Panc1 (cell line): ENCODE measurements at regions not wholly inside any gene's neighbourhood (a gene's known extent, or its start where the extent isn't known, plus 50 kb on each side); places are given as distances from the start of the nearest gene placed in this dataset.

ENCODE experiments used
- ATAC-seq: fragments of 200-7000 bp; cut with Tn5 transposase; 2 replicates; pipeline ENCODE4 v1.9.1; 2020; ENCODE audit warnings: mild to moderate bottlenecking, moderate library complexity
- BruUV-seq: library from RNA; stranded (reverse); fragments of 400-500 nt; replicated peaks from 2 replicates; lab custom pipeline; 2021; lab: Mats Ljungman, UMichigan
- CTCF ChIA-PET: fragments of 300-600 bp; sonication (Branson Sonifier 250); formaldehyde crosslinking; loops from one replicate; lab custom pipeline; 2022; ENCODE audit warnings: antibody characterized with exemption; lab: Charles Lee
- POLR2A ChIA-PET: fragments of 300-600 bp; sonication (Branson Sonifier 250); formaldehyde crosslinking; loops from one replicate; lab custom pipeline; 2022; ENCODE audit warnings: antibody characterized with exemption; lab: Charles Lee
- DNase-seq: peaks from one replicate; pipeline ENCODE4 v3.0.0-alpha.2; 2010; ENCODE audit warnings: low read depth, low spot score
- H3K27ac ChIP-seq: 2 replicates; pipeline ENCODE4 v1.5.1; 2011; ENCODE audit warnings: mild to moderate bottlenecking, low read length, inconsistent platforms
- H3K27me3 ChIP-seq: fragments of 200-500 bp; sonication (Bioruptor generic); 2 replicates; pipeline ENCODE4 v1.6.0; 2014; ENCODE audit warnings: low read length, inconsistent platforms; ENCODE audit not compliant: control insufficient read depth, insufficient read depth
- H3K36me3 ChIP-seq: fragments of 200-500 bp; sonication (Bioruptor generic); 2 replicates; pipeline ENCODE4 v1.5.1; 2014; ENCODE audit warnings: inconsistent platforms, mild to moderate bottlenecking, low read length, moderate library complexity; ENCODE audit not compliant: control insufficient read depth, insufficient read depth
- H3K4me1 ChIP-seq: 2 replicates; pipeline ENCODE4 v1.5.1; 2011; ENCODE audit warnings: inconsistent platforms, mild to moderate bottlenecking, low read length, moderate library complexity; ENCODE audit not compliant: control insufficient read depth, insufficient read depth
- H3K4me3 ChIP-seq, 2 experiments: 2 replicates each; pipeline ENCODE4 v1.5.1; 2011 to 2012; ENCODE audit warnings: low read depth in 2 of 2, low read length in 2 of 2, mild to moderate bottlenecking in 2 of 2, inconsistent platforms in 1 of 2, moderate library complexity in 1 of 2
- H3K9me3 ChIP-seq: fragments of 200-500 bp; sonication (Bioruptor generic); 2 replicates; pipeline ENCODE4 v1.5.1; 2014; ENCODE audit warnings: low read depth, mild to moderate bottlenecking, inconsistent platforms, low read length, moderate library complexity; ENCODE audit not compliant: control insufficient read depth, insufficient read depth
- CTCF ChIP-seq: fragments of 450-650 bp; IDR thresholded peaks from 2 replicates; pipeline ENCODE4 v1.5.1; 2017; ENCODE audit warnings: mild to moderate bottlenecking
- POLR2AphosphoS5 ChIP-seq: IDR thresholded peaks from 2 replicates; pipeline ENCODE4 v1.6.1; 2012; ENCODE audit warnings: mild to moderate bottlenecking, low read depth, low read length, moderate library complexity
- REST ChIP-seq, 2 experiments: IDR thresholded peaks; 2 replicates each; pipeline ENCODE4 v1.6.1; 2011 to 2012; ENCODE audit warnings: low read depth in 2 of 2, control low read depth in 1 of 2, low read length in 1 of 2, mild to moderate bottlenecking in 1 of 2, moderate library complexity in 1 of 2; ENCODE audit not compliant: insufficient read depth in 1 of 2
- SIN3A ChIP-seq: IDR thresholded peaks from 2 replicates; pipeline ENCODE4 v1.6.1; 2012; ENCODE audit warnings: low read depth, mild to moderate bottlenecking, low read length, moderate library complexity, borderline replicate concordance; ENCODE audit not compliant: insufficient read depth
- TCF7L2 ChIP-seq: IDR thresholded peaks from 2 replicates; pipeline ENCODE4 v1.6.1; 2011; ENCODE audit warnings: mild to moderate bottlenecking, low read depth, low read length, inconsistent platforms
- in situ Hi-C: cut with HindIII; loops from 2 replicates; pipeline ENCODE4 v1.10.0; 2016; ENCODE audit warnings: low sequenced_read_pairs, low pct_unique_long_range_greater_than_20kb
- intact Hi-C: fragments of 100-400 bp; cut with micrococcal nuclease; formaldehyde crosslinking; loops from one replicate; pipeline ENCODE4 v1.10.0; 2022; ENCODE audit not compliant: unreplicated experiment

- Histone ChIP-seq H3K4me1 (no peaks in the 10 kb centered on the region), H3K4me3 (no peak overlapping the region), H3K36me3 (no peaks in the 10 kb centered on the region), H3K9me3 (no peaks in the 10 kb centered on the region), H3K27me3 (no peaks in the 10 kb centered on the region), H3K27ac (no peak overlapping the region)
- intact Hi-C loops (no loop called here), in situ Hi-C loops (no loop called here)
- no peak for ATAC-seq
- no peak for DNase-seq
- POLR2A ChIA-PET, result no interaction called here
- BruUV-seq, result no TSS peak
- CTCF ChIA-PET, result no interaction called here
- TF ChIP-seq TCF7L2, result no peak
- no peak for TF ChIP-seq CTCF
- no peak for TF ChIP-seq POLR2AphosphoS5
- no peak for TF ChIP-seq REST (IDR thresholded peaks at IDR 0.05; ENCODE audit: insufficient read depth in 1 of 2, low read depth in 2 of 2, low read length in 1 of 2)
- no peak for TF ChIP-seq SIN3A
Observed at GRCh38 chr18:77551055-77551454, 301.4 kb downstream of the GALR1 start.

GRCh38 chr18:77552945-77553344 is 303.3 kb downstream of the GALR1 start:
- no peak for DNase-seq
- intact Hi-C loops (no loop called here), in situ Hi-C loops (no loop called here)
- Histone ChIP-seq H3K27ac (no peak overlapping the region), H3K36me3 (no peaks in the 10 kb centered on the region), H3K4me3 (no peak overlapping the region), H3K4me1 (no peaks in the 10 kb centered on the region), H3K9me3 (no peaks in the 10 kb centered on the region), H3K27me3 (no peaks in the 10 kb centered on the region)
- CTCF ChIA-PET, result interaction anchor here (0.5 kb wide), 1 partner anchor 25 kb away, joined by 3 read pairs; no protein-coding TSS in a partner anchor
- no TSS peak for BruUV-seq
- POLR2A ChIA-PET, result no interaction called here
- ATAC-seq, result no peak
- TF ChIP-seq REST (IDR thresholded peaks at IDR 0.05; ENCODE audit: insufficient read depth in 1 of 2, low read depth in 2 of 2, low read length in 1 of 2) (no peak), POLR2AphosphoS5 (no peak), CTCF (no peak), TCF7L2 (no peak), SIN3A (no peak)
